Breast epithelium (tissue), 3 donors: ENCODE measurements at regions not wholly inside any gene's neighbourhood (a gene's known extent, or its start where the extent isn't known, plus 50 kb on each side); places are given as distances from the start of the nearest gene placed in this dataset.

ENCODE experiments used
- POLR2A ChIP-seq: fragments of 450-650 bp; IDR thresholded peaks from one replicate; pipeline ENCODE4 v1.6.1; 2016; ENCODE audit warnings: antibody characterized with exemption, mild to moderate bottlenecking, moderate library complexity
- POLR2AphosphoS5 ChIP-seq, 3 donors: sonication (generic); formaldehyde crosslinking; IDR thresholded peaks; one replicate each; pipeline ENCODE4 v1.6.1; 2017; ENCODE audit warnings: antibody characterized with exemption in 3 of 3
- TF ChIP-seq, protein P1 (sequence below), 3 donors: fragments of 450-650 bp; IDR thresholded peaks; one replicate each; pipeline ENCODE4 v1.5.1; 2016 to 2017; ENCODE audit warnings: antibody characterized with exemption in 3 of 3, mild to moderate bottlenecking in 3 of 3, moderate library complexity in 3 of 3

DNA sequence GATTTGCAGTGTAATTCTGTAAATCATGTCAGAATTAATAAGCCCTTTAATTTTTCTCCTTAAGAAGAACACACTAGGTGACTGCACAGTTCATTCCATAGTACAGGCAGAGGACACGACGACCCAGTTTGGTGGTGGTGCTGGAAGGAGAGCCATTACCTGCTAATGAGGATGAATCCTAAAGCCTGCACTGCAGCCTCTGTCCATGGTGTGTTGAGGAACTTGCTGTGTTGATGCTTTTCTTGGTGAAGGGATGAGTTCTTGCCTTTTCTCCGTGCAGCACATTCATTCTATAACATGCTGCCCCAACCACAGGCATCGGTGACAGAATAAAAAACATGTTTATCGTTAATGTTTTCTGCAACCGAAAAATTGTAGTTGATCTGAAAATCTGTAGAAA, 89.6 kb upstream of the VEPH1 start:
- TF ChIP-seq, protein P1, sequence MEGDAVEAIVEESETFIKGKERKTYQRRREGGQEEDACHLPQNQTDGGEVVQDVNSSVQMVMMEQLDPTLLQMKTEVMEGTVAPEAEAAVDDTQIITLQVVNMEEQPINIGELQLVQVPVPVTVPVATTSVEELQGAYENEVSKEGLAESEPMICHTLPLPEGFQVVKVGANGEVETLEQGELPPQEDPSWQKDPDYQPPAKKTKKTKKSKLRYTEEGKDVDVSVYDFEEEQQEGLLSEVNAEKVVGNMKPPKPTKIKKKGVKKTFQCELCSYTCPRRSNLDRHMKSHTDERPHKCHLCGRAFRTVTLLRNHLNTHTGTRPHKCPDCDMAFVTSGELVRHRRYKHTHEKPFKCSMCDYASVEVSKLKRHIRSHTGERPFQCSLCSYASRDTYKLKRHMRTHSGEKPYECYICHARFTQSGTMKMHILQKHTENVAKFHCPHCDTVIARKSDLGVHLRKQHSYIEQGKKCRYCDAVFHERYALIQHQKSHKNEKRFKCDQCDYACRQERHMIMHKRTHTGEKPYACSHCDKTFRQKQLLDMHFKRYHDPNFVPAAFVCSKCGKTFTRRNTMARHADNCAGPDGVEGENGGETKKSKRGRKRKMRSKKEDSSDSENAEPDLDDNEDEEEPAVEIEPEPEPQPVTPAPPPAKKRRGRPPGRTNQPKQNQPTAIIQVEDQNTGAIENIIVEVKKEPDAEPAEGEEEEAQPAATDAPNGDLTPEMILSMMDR (IDR thresholded peaks at IDR 0.05) = no peak
- no peak for TF ChIP-seq POLR2A
- TF ChIP-seq POLR2AphosphoS5 (IDR thresholded peaks at IDR 0.05) = no peak
